Memory B cell (primary cell): ENCODE measurements at regions not wholly inside any gene's neighbourhood (a gene's known extent, or its start where the extent isn't known, plus 50 kb on each side); places are given as distances from the start of the nearest gene placed in this dataset.

Experiments used
- ATAC-seq: fragments of 150-1000 bp; cut with Tn5 transposase; 2 replicates; pipeline ENCODE4 v1.10.0; 2021; ENCODE audit warnings: low read depth, mild to moderate bottlenecking, moderate library complexity
- DNase-seq, 2 donors: peaks; one replicate each; pipeline ENCODE4 v3.0.0; 2022; ENCODE audit warnings: low spot score in 2 of 2
- H3K27ac Mint-ChIP-seq: one replicate; pipeline ENCODE4 v1.8.0; 2022; ENCODE audit warnings: mild to moderate bottlenecking, moderate library complexity, mixed read lengths
- H3K27me3 Mint-ChIP-seq: one replicate; pipeline ENCODE4 v1.8.0; 2022; ENCODE audit warnings: mixed read lengths
- H3K36me3 Mint-ChIP-seq: one replicate; pipeline ENCODE4 v1.8.0; 2022; ENCODE audit warnings: mild to moderate bottlenecking, mixed read lengths
- H3K4me1 Mint-ChIP-seq: one replicate; pipeline ENCODE4 v1.8.0; 2022; ENCODE audit warnings: mixed read lengths
- H3K4me3 Mint-ChIP-seq: one replicate; pipeline ENCODE4 v1.8.0; 2022; ENCODE audit warnings: mild to moderate bottlenecking, moderate library complexity, mixed read lengths
- H3K9me3 Mint-ChIP-seq: one replicate; pipeline ENCODE4 v1.8.0; 2022; ENCODE audit warnings: mixed read lengths

GRCh38 chr16:24414534-24414933, 124.8 kb upstream of the RBBP6 start:
- peaks cover 3% of the 10 kb centered on the region for H3K36me3 Mint-ChIP-seq
- H3K27ac Mint-ChIP-seq = no peak overlapping the region
- peaks cover 1% of the 10 kb centered on the region for H3K9me3 Mint-ChIP-seq
- H3K4me3 Mint-ChIP-seq = no peak overlapping the region
- peaks cover 9% of the 10 kb centered on the region for H3K4me1 Mint-ChIP-seq
- H3K27me3 Mint-ChIP-seq = no peaks in the 10 kb centered on the region
- DNase-seq (no peak), ATAC-seq (no peak)

GRCh38 chr16:24418733-24419132, 120.6 kb upstream of the RBBP6 start:
- peaks cover 15% of the 10 kb centered on the region for H3K4me1 Mint-ChIP-seq
- peaks cover 2% of the 10 kb centered on the region for H3K36me3 Mint-ChIP-seq
- no peak for DNase-seq
- H3K4me3 Mint-ChIP-seq = no peak overlapping the region
- H3K9me3 Mint-ChIP-seq = peaks cover 1% of the 10 kb centered on the region
- ATAC-seq = no peak
- H3K27me3 Mint-ChIP-seq = peaks cover 1% of the 10 kb centered on the region
- peak overlapping the region; percentile 93 for H3K27ac Mint-ChIP-seq

GRCh38 chr16:24423312-24423711, 116.1 kb upstream of the RBBP6 start:
- DNase-seq = no peak
- Mint-ChIP-seq H3K27ac (no peak overlapping the region), H3K4me1 (peaks cover 15% of the 10 kb centered on the region), H3K4me3 (no peak overlapping the region), H3K36me3 (no peaks in the 10 kb centered on the region), H3K27me3 (peaks cover 5% of the 10 kb centered on the region), H3K9me3 (peaks cover 8% of the 10 kb centered on the region)
- no peak for ATAC-seq

GRCh38 chr16:24424364-24424763, 115.0 kb upstream of the RBBP6 start:
- Mint-ChIP-seq H3K27me3 (peaks cover 6% of the 10 kb centered on the region), H3K9me3 (peaks cover 7% of the 10 kb centered on the region), H3K4me3 (no peak overlapping the region), H3K27ac (no peak overlapping the region), H3K4me1 (peaks cover 7% of the 10 kb centered on the region), H3K36me3 (no peaks in the 10 kb centered on the region)
- ATAC-seq (no peak), DNase-seq (no peak)

GRCh38 chr16:24427840-24428239, 111.5 kb upstream of the RBBP6 start:
- ATAC-seq = no peak
- H3K9me3 Mint-ChIP-seq = peaks cover 7% of the 10 kb centered on the region

GRCh38 chr16:24428756-24429155, 110.6 kb upstream of the RBBP6 start:
- Mint-ChIP-seq H3K9me3 (peaks cover 7% of the 10 kb centered on the region), H3K4me1 (no peaks in the 10 kb centered on the region), H3K36me3 (no peaks in the 10 kb centered on the region), H3K4me3 (no peak overlapping the region), H3K27me3 (peaks cover 9% of the 10 kb centered on the region), H3K27ac (no peak overlapping the region)
- ATAC-seq (no peak), DNase-seq (no peak)

More at GRCh38 chr16:24427840-24428239, 111.5 kb upstream of the RBBP6 start:
- Mint-ChIP-seq H3K36me3 (no peaks in the 10 kb centered on the region), H3K27ac (no peak overlapping the region), H3K4me3 (no peak overlapping the region), H3K4me1 (peaks cover 2% of the 10 kb centered on the region), H3K27me3 (peaks cover 9% of the 10 kb centered on the region)
- no peak for DNase-seq

GRCh38 chr16:24430954-24431760, 108.2 kb upstream of the RBBP6 start:
- Mint-ChIP-seq H3K36me3 (no peaks in the 10 kb centered on the region), H3K4me1 (no peaks in the 10 kb centered on the region), H3K27me3 (peaks cover 9% of the 10 kb centered on the region), H3K9me3 (peaks cover 7% of the 10 kb centered on the region), H3K27ac (no peak overlapping the region), H3K4me3 (no peak overlapping the region)
- DNase-seq (no peak), ATAC-seq (no peak)

GRCh38 chr16:24433706-24434105, 105.7 kb upstream of the RBBP6 start:
- Mint-ChIP-seq H3K27ac (no peak overlapping the region), H3K36me3 (no peaks in the 10 kb centered on the region), H3K4me1 (no peaks in the 10 kb centered on the region), H3K27me3 (peaks cover 8% of the 10 kb centered on the region), H3K9me3 (no peaks in the 10 kb centered on the region), H3K4me3 (no peak overlapping the region)
- ATAC-seq (no peak), DNase-seq (no peak)

GRCh38 chr16:24440306-24440705, 99.1 kb upstream of the RBBP6 start:
- no peaks in the 10 kb centered on the region for H3K36me3 Mint-ChIP-seq
- peaks cover 13% of the 10 kb centered on the region for H3K27me3 Mint-ChIP-seq
- no peak overlapping the region for H3K4me3 Mint-ChIP-seq
- ATAC-seq = no peak
- no peaks in the 10 kb centered on the region for H3K4me1 Mint-ChIP-seq
- DNase-seq = no peak
- H3K9me3 Mint-ChIP-seq = no peaks in the 10 kb centered on the region
- no peak overlapping the region for H3K27ac Mint-ChIP-seq

GRCh38 chr16:24442631-24443030, 96.7 kb upstream of the RBBP6 start:
- H3K9me3 Mint-ChIP-seq = no peaks in the 10 kb centered on the region
- H3K4me1 Mint-ChIP-seq = no peaks in the 10 kb centered on the region
- peaks cover 12% of the 10 kb centered on the region for H3K27me3 Mint-ChIP-seq
- H3K36me3 Mint-ChIP-seq = no peaks in the 10 kb centered on the region
- ATAC-seq = no peak
- no peak overlapping the region for H3K4me3 Mint-ChIP-seq
- H3K27ac Mint-ChIP-seq = no peak overlapping the region
- no peak for DNase-seq

GRCh38 chr16:24445216-24445615, 94.2 kb upstream of the RBBP6 start:
- Mint-ChIP-seq H3K9me3 (no peaks in the 10 kb centered on the region), H3K36me3 (no peaks in the 10 kb centered on the region), H3K4me3 (no peak overlapping the region), H3K27me3 (peaks cover 9% of the 10 kb centered on the region), H3K4me1 (no peaks in the 10 kb centered on the region), H3K27ac (no peak overlapping the region)
- DNase-seq (no peak), ATAC-seq (no peak)

- Mint-ChIP-seq H3K4me1 (no peaks in the 10 kb centered on the region), H3K9me3 (no peaks in the 10 kb centered on the region), H3K36me3 (no peaks in the 10 kb centered on the region), H3K27ac (no peak overlapping the region), H3K27me3 (peaks cover 5% of the 10 kb centered on the region), H3K4me3 (no peak overlapping the region)
- DNase-seq (no peak), ATAC-seq (no peak)
Observed at GRCh38 chr16:24446189-24446588, 93.2 kb upstream of the RBBP6 start.

- no peak for ATAC-seq
- no peak for DNase-seq
- Mint-ChIP-seq H3K4me1 (no peaks in the 10 kb centered on the region), H3K4me3 (no peak overlapping the region), H3K27me3 (peaks cover 3% of the 10 kb centered on the region), H3K9me3 (peaks cover 2% of the 10 kb centered on the region), H3K27ac (no peak overlapping the region), H3K36me3 (no peaks in the 10 kb centered on the region)
Observed at GRCh38 chr16:24452724-24453123, 86.6 kb upstream of the RBBP6 start.

- Mint-ChIP-seq H3K36me3 (no peaks in the 10 kb centered on the region), H3K4me3 (no peak overlapping the region), H3K27me3 (peaks cover 8% of the 10 kb centered on the region), H3K27ac (no peak overlapping the region), H3K4me1 (no peaks in the 10 kb centered on the region), H3K9me3 (peaks cover 4% of the 10 kb centered on the region)
- no peak for DNase-seq
- no peak for ATAC-seq
Observed at GRCh38 chr16:24463196-24463945, 76.0 kb upstream of the RBBP6 start.
